NCI-H2171 (cell line): ENCODE measurements at regions not wholly inside any gene's neighbourhood (a gene's known extent, or its start where the extent isn't known, plus 50 kb on each side); places are given as distances from the start of the nearest gene placed in this dataset.

Experiments used
- DNase-seq: peaks from one replicate; lab custom pipeline; 2025; lab: John Stamatoyannopoulos, UW

DNA sequence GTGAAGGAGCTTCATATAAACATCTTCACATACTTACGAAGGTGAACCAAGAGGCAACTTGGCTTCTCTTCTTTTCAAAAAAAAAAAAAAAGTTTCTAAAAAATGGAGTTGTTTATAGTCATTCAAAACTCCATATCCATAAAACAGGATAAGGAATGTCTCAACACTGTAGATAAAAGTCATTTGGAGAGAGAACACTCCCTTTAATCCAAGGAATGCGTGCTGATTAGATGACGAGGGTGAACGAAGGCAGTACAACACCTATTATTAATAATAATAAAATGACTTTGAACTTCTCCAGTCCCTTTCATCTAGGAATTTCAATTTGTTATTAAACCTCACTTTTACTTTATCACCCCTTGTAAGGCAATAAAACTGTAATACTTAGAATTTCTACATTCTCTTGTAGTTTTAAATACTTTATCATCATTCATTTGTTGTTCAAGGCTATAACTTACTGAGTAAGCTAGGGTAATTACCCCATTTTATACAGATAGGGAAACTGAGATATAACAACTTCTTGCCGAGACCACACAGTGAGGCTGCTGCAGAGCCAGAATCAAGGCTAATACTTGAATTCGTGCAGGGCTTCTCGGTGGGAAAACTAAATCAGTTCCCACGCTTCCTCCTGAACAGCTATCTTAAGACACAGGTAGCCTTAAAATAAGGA is 377.1 kb downstream of the EFNA5 start:
- no peak for DNase-seq

DNA sequence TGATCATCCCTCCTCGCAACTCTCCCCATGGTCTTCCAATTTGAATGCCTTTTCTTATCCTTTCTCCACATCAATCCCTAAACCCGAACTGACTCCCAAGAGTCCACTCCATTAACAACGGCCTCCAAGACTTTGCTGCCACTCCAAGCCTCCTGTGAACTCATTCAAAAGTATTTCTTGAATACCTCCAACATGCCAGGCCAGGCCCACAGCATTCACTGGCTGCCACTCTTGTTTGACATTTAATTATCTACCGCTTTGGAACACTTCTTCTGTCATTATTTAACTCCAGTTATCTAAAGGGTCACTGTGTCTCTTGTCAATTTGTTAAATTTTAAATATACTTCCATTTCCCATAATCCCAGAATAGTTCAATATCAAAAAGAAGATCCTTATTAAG is 378.9 kb downstream of the EFNA5 start:
- DNase-seq = no peak

DNA sequence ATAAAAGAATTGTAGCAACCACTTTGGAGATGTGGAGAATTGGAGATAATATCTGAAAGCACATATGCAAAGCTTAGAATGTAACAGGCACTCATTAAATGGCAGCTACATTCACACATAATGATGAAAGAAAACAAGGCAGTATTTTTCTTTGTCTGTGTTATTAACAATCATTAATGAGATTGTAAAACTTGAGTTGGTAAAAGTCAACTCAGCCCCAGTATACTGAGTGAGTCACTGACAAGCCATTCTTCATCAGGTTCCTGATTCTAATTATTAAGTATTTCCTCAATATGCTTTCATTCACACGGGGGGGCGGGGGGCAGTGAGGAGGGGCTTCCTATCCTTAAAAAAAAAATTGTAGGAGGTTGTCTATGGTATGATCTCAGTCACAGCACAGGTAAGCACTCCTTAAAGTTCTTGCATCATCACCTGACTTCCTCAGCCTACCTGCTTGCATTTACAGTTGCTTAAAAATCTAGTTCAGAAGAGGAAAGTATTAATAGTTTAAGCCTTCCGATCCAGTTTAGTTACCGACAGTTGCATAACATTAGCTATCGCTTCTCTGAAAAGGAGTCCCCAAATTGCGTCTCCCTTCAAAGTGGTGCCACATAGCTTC is 379.8 kb downstream of the EFNA5 start:
- DNase-seq = no peak

DNA sequence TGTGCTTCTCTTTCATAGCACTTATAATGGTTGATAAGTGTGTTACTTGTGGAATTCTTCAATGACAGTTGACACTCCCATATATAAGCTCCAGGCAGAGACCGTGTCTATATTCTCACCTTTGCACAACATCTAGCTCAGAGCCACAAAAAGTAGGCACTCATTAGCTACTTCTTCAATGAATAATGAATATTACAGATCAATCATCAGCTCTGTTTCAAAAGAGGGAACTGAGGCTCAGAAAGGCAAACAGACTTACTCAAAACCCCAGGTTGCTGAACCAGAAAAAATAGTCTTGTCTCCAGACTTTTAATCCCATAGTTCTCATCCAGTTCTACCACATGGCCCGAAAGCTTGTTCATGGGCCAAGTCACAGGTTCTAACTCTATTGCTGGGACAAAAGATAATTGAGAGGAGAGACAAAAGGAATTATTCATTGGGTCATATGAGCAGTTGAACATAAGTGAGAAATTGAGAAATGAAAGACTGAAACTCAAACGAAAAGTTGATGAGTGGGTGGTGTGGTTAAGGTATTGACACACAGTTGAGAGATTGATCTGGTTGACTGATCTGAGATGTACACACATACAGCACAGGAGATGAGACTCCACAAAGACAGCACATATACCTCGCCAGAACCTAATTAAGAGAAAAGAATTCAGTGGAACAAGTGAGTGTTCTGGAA is 381.6 kb downstream of the EFNA5 start:
- DNase-seq = no peak

GRCh38 chr5:107286447-107287098 is 384.2 kb downstream of the EFNA5 start:
- DNase-seq = no peak

GRCh38 chr5:107285772-107286171 is 385.0 kb downstream of the EFNA5 start:
- DNase-seq = no peak

GRCh38 chr5:107284822-107285525 is 385.8 kb downstream of the EFNA5 start:
- DNase-seq = no peak

GRCh38 chr5:107282061-107282460 is 388.7 kb downstream of the EFNA5 start:
- DNase-seq = no peak

- DNase-seq = no peak
Measured at GRCh38 chr5:107278774-107279173, 392.0 kb downstream of the EFNA5 start.

DNA sequence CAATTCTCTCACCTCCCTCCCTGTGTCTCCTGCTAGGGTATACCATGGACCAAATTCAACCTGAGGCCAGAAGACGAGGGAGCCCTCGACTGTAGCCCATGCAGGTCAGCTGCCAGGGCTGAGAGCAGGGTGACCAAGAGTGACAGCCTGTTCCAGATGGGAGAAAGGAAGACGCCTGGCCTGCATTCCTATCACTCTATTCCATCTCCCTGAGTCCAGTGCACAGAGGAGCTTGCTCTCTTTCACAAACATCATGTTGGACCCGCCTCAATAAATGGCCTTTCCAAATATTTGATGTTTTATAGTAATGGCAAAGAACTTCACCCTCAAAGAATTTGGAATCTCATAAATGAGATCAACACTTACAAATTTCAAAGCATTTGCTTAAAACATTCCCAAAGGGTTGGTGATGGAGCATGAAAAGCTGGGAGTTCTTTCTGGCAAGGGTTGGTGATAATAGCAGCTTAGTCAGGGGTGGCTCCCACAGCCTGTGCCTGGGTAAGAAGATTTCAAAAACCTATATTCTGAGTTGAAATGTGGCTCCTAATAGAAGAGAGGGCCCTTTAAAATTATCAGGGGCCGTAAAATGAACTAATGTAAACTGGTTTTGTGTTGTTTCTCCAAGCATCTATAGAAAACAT is 393.1 kb downstream of the EFNA5 start:
- no peak for DNase-seq

- no peak for DNase-seq
Measured at GRCh38 chr5:107275333-107275732, 395.4 kb downstream of the EFNA5 start.

- DNase-seq = no peak
Measured at GRCh38 chr5:107274571-107274970, 396.2 kb downstream of the EFNA5 start.

DNA sequence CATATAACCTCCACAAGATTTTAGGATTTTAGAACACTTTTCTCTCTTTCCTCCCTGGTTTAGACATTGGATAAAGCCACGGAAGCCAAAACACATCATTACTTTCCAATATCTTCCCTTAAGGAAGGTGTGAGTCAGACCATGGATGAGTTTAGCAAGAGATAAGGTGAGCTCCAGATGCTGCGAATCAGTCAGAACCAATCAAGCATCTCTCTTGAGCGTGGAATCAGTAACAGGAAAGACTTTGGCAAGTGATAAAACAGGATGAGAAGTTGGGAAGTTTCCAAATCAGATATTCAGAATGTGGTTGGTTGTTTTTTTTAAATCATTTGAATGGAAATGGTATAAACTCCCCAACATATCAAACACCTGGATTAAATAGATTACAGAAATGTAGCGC is 397.8 kb downstream of the EFNA5 start:
- no peak for DNase-seq

DNA sequence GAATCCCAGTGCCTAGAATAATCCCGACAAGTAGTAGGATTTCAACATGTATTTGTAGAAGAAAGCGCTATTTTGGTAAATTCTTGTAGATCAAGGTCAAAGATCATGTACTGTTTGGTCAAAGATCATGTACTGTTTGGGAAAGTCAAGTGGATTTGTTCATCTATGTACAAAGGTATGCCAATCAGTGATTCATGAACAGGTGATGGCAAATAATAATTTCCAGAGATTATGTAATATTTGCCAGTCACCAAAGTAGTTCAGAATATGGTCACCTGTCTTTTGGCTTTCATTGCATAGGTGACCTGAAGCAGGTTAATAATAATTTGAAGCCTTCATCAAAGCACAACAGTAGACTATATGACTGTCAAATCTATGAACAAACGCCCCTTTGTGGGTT is 398.2 kb downstream of the EFNA5 start:
- no peak for DNase-seq

- no peak for DNase-seq
Measured at GRCh38 chr5:107271682-107272350, 398.9 kb downstream of the EFNA5 start.

GRCh38 chr5:107270561-107270960 is 400.2 kb downstream of the EFNA5 start:
- peak; percentile 4 for DNase-seq

DNA sequence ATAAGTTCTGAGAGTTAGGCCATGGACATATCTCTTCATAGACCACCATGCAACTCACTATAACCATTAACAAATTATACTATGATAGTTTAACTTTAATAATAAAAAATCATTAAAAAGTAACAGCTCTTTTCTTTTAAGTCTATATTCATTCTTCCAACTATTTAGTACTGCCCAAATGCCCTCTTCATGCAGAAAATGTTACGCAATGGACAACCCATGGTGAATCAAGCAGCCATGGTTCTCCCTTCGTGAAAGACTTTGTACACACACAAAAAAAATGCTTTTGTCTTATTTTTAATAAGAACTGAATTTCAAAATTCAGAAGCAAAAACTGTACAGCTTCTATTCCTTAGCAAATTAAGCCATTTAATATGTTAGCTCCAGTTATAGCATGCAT is 401.1 kb downstream of the EFNA5 start:
- DNase-seq = no peak

DNA sequence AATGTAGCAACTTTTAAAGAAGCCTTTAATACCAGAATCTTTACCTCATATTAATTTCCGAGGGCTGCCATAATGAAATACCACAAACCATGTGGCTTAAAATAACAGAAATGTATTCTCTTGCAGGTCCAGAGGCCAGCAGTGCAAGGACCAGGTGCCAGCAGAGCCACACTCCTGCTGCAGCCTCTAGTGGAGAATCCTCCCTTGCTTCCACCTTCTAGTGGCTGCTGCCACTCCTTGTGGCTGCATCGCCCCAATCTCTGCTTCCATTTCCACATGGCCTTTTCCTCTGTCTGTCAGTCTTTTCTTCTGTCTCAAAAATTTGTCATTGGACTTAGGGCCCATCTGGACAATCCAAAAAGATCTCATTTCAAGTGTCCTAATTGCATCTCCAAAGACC is 401.5 kb downstream of the EFNA5 start:
- DNase-seq = no peak

DNA sequence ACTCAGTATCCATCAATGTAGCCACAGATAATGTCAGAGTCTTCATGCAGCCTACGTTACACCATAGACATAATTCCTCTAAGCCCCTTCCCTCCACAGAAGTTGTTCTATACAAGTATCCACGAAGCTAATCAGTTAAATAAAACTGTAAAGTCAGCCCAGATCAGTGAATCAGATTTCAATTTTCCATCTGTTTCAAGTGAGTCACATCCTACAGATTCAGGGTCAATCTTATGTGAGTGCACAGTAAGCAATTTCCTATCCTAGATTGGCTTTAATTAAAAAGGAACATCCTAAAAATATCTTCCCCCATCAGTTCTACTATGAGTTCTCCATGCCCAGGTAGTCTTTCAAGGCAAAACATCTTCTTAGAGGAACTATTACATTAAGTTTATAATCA is 402.5 kb downstream of the EFNA5 start:
- no peak for DNase-seq

DNA sequence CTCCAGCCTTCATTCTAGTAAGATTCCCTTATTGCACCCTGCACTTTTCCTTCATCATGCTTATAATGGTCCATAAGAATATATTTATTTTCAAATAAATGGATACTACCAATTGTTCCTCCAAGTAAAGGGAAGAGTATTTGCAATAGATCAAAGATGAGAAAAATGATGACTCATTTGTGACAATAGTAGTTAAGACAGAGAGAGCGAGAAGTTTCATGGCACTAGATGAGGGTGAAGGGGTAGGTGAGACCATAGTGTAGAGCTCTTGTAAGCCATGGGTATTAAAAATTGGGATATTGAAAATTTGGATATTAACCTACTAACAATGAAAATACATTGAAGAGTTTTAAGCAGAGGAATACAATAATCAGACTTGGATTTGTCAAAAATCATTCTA is 404.6 kb downstream of the EFNA5 start:
- no peak for DNase-seq

GRCh38 chr5:107265193-107265592 is 405.5 kb downstream of the EFNA5 start:
- no peak for DNase-seq
